Mammary epithelial cell (primary cell): ENCODE measurements at regions not wholly inside any gene's neighbourhood (a gene's known extent, or its start where the extent isn't known, plus 50 kb on each side); places are given as distances from the start of the nearest gene placed in this dataset.

Experiments used
- EZH2 ChIP-seq: IDR thresholded peaks from 2 replicates; pipeline ENCODE4 v1.6.1; 2012; ENCODE audit warnings: low read length, inconsistent platforms, borderline replicate concordance
- TF ChIP-seq, protein P1 (sequence below), 2 donors: IDR thresholded peaks in 1 of 2; conservative IDR thresholded peaks in 1 of 2; 2 replicates each; pipeline ENCODE4 v1.5.1; 2011 to 2012; ENCODE audit warnings: inconsistent platforms in 2 of 2, low read length in 2 of 2, mild to moderate bottlenecking in 2 of 2, control low read depth in 1 of 2, low read depth in 1 of 2; ENCODE audit not compliant: insufficient read depth in 1 of 2; ENCODE audit errors: extremely low read depth in 1 of 2

DNA sequence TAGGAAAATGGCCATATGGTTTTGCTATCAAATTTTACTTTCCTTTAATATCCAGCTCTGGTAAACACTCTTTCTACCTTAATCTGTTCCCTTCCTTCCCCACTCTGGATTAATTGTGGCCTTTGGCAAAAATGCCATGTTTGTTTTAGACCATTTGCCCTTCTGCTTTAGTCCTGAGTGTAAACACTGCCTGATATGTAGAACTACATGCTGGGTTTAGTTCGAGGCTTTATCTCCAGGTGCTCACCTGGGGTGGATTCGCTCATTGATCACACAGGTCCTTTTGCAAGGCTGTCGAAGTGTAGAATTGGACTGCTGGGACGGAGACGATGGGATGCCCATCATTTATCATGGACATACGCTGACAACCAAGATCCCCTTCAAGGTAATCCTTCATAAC is 94.1 kb downstream of the NOC3L start:
- TF ChIP-seq, protein P1, sequence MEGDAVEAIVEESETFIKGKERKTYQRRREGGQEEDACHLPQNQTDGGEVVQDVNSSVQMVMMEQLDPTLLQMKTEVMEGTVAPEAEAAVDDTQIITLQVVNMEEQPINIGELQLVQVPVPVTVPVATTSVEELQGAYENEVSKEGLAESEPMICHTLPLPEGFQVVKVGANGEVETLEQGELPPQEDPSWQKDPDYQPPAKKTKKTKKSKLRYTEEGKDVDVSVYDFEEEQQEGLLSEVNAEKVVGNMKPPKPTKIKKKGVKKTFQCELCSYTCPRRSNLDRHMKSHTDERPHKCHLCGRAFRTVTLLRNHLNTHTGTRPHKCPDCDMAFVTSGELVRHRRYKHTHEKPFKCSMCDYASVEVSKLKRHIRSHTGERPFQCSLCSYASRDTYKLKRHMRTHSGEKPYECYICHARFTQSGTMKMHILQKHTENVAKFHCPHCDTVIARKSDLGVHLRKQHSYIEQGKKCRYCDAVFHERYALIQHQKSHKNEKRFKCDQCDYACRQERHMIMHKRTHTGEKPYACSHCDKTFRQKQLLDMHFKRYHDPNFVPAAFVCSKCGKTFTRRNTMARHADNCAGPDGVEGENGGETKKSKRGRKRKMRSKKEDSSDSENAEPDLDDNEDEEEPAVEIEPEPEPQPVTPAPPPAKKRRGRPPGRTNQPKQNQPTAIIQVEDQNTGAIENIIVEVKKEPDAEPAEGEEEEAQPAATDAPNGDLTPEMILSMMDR (conservative IDR thresholded peaks at IDR 0.05 in 1 of 2, IDR thresholded peaks at IDR 0.05 in 1 of 2; ENCODE audit: extremely low read depth in 1 of 2, insufficient read depth in 1 of 2, low read depth in 1 of 2, low read length in 2 of 2), result no peak
- TF ChIP-seq EZH2, result no peak
